ENCODE measurements at regions not wholly inside any gene's neighbourhood (a gene's known extent, or its start where the extent isn't known, plus 50 kb on each side); places are given as distances from the start of the nearest gene placed in this dataset.

DNA sequence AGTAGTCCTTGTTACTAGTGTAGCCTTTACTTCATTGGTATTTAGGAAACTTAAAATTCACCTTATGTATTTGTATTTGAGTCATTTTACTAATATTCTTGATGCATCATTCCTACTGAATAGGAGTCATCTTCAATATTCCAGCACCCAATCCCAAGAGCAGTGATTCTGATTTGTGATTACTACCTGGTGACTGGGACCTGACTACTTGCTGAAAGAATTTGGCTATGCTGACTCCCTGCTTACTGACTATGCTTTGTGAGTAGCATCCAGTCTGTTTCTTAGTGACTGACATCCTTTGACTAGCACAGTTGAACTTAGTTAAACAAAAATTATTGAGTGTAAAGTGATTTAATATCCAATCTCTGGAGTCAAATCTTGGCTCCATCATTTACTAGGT, 129.9 kb upstream of the NEGR1 start:
- TF ChIP-seq, protein P1, sequence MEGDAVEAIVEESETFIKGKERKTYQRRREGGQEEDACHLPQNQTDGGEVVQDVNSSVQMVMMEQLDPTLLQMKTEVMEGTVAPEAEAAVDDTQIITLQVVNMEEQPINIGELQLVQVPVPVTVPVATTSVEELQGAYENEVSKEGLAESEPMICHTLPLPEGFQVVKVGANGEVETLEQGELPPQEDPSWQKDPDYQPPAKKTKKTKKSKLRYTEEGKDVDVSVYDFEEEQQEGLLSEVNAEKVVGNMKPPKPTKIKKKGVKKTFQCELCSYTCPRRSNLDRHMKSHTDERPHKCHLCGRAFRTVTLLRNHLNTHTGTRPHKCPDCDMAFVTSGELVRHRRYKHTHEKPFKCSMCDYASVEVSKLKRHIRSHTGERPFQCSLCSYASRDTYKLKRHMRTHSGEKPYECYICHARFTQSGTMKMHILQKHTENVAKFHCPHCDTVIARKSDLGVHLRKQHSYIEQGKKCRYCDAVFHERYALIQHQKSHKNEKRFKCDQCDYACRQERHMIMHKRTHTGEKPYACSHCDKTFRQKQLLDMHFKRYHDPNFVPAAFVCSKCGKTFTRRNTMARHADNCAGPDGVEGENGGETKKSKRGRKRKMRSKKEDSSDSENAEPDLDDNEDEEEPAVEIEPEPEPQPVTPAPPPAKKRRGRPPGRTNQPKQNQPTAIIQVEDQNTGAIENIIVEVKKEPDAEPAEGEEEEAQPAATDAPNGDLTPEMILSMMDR (IDR thresholded peaks at IDR 0.05) = no peak
- TF ChIP-seq EP300 (IDR thresholded peaks at IDR 0.05) (no peak), POLR2A (IDR thresholded peaks at IDR 0.05) (no peak)

All from ovary (tissue), 3 donors.